Kidney (tissue), 13 donors: ENCODE measurements at regions not wholly inside any gene's neighbourhood (a gene's known extent, or its start where the extent isn't known, plus 50 kb on each side); places are given as distances from the start of the nearest gene placed in this dataset.
"Not testable (repeated sequence)": the region's sequence is repeated elsewhere in the genome, so short reads cannot be mapped to it uniquely, and the experiment has no call there.

Source experiments
- DNase-seq, 5 donors: peaks; one replicate each; pipeline ENCODE4 v3.0.0-alpha.2; 2013 to 2020
- FAIRE-seq: peaks from 2 replicates; lab custom pipeline; 2012; peaks lifted over from hg19 to GRCh38; lab: Jason Lieb, UNC
- H3K27ac ChIP-seq, 2 donors: one replicate each; pipeline ENCODE4 v1.7.0; 2013; ENCODE audit warnings: low read depth in 2 of 2, low read length in 2 of 2, inconsistent platforms in 1 of 2
- H3K27me3 ChIP-seq: one replicate; pipeline ENCODE4 v1.7.1; 2013; ENCODE audit warnings: low read length, inconsistent platforms; ENCODE audit not compliant: control insufficient read depth, insufficient read depth
- H3K36me3 ChIP-seq, 3 donors: one replicate each; pipeline versions ENCODE4 v1.7.0 to v1.7.1; 2013; ENCODE audit warnings: low read length in 3 of 3, control low read depth in 1 of 3, inconsistent platforms in 1 of 3; ENCODE audit not compliant: insufficient read depth in 3 of 3, control insufficient read depth in 2 of 3
- H3K4me1 ChIP-seq, 3 donors: one replicate each; pipeline versions ENCODE4 v1.7.0 to v1.7.1; 2013; ENCODE audit warnings: low read length in 3 of 3, inconsistent platforms in 1 of 3, low read depth in 1 of 3; ENCODE audit not compliant: control insufficient read depth in 2 of 3, insufficient read depth in 2 of 3
- H3K4me3 ChIP-seq, 3 donors: one replicate each; pipeline versions ENCODE4 v1.7.0 to v1.8.1; 2013; ENCODE audit warnings: low read length in 3 of 3, control low read depth in 1 of 3, inconsistent platforms in 1 of 3
- H3K9ac ChIP-seq, 3 donors: one replicate each; pipeline versions ENCODE4 v1.7.0 to v1.7.1; 2013; ENCODE audit warnings: low read length in 3 of 3, control low read depth in 1 of 3, inconsistent platforms in 1 of 3
- H3K9me3 ChIP-seq, 3 donors: one replicate each; pipeline versions ENCODE4 v1.7.0 to v1.7.1; 2013; ENCODE audit warnings: low read length in 3 of 3, control low read depth in 1 of 3, inconsistent platforms in 1 of 3; ENCODE audit not compliant: control insufficient read depth in 2 of 3, insufficient read depth in 1 of 3
- intact Hi-C: fragments of 100-400 bp; cut with DNase I; formaldehyde crosslinking; loops from one replicate; pipeline ENCODE4 v1.11.1; 2022
- TF ChIP-seq, protein P1 (sequence below): IDR thresholded peaks from 3 replicates; pipeline ENCODE4 v1.5.1; 2012; ENCODE audit warnings: mild to moderate bottlenecking, moderate library complexity, borderline replicate concordance; ENCODE audit not compliant: insufficient read depth; ENCODE audit errors: extremely low read depth
- donor health status: control.
- donor health status: control.
- donor health status: control.
- donor health status: control.
- donor health status: control.
- donor health status: DM: yes; HTN: yes; CAD: no.
- donor health status: Normal renal cell carcinoma (clear cell type).

GRCh38 chr16:77511053-77511452, 76.2 kb upstream of the ADAMTS18 start:
- Histone ChIP-seq H3K9me3 (no peaks in the 10 kb centered on the region), H3K36me3 (no peaks in the 10 kb centered on the region), H3K27ac (no peak overlapping the region), H3K9ac (no peak overlapping the region), H3K4me1 (no peaks in the 10 kb centered on the region), H3K27me3 (no peaks in the 10 kb centered on the region), H3K4me3 (no peak overlapping the region)
- intact Hi-C loops: no loop called here
- FAIRE-seq (no peak), DNase-seq (no peak)
- TF ChIP-seq, protein P1, sequence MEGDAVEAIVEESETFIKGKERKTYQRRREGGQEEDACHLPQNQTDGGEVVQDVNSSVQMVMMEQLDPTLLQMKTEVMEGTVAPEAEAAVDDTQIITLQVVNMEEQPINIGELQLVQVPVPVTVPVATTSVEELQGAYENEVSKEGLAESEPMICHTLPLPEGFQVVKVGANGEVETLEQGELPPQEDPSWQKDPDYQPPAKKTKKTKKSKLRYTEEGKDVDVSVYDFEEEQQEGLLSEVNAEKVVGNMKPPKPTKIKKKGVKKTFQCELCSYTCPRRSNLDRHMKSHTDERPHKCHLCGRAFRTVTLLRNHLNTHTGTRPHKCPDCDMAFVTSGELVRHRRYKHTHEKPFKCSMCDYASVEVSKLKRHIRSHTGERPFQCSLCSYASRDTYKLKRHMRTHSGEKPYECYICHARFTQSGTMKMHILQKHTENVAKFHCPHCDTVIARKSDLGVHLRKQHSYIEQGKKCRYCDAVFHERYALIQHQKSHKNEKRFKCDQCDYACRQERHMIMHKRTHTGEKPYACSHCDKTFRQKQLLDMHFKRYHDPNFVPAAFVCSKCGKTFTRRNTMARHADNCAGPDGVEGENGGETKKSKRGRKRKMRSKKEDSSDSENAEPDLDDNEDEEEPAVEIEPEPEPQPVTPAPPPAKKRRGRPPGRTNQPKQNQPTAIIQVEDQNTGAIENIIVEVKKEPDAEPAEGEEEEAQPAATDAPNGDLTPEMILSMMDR: no peak

- Histone ChIP-seq H3K9ac (no peak overlapping the region), H3K36me3 (no peaks in the 10 kb centered on the region), H3K27me3 (no peaks in the 10 kb centered on the region), H3K27ac (no peak overlapping the region), H3K4me3 (no peak overlapping the region), H3K4me1 (no peaks in the 10 kb centered on the region), H3K9me3 (no peaks in the 10 kb centered on the region)
- no peak for FAIRE-seq
- intact Hi-C loops: no loop called here
- TF ChIP-seq, protein P1: no peak
- no peak for DNase-seq
These were observed 79.8 kb upstream of the ADAMTS18 start for GRCh38 chr16:77514500-77515220.

DNA sequence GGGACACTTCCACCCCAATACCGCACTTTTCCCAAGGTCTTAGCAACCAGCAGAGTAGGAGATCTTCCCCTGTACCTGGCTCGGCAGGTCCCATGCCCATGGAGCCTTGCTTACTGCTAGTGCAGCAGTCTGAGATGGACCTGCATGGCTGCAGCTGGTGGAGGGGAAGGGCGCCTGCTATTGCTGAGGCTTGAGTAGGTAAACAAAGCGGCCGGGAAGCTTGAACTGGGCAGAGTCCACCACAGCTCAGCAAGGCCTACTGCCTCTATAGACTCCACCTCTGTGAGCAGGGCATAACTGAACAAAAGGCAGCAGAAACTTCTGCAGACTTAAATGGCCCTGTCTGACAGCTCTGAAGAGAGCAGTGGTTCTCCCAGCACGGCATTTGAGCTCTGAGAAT, 90.4 kb upstream of the ADAMTS18 start:
- intact Hi-C loops, H3K4me3 ChIP-seq, FAIRE-seq, H3K9me3 ChIP-seq, H3K27ac ChIP-seq, H3K27me3 ChIP-seq, H3K9ac ChIP-seq, H3K36me3 ChIP-seq, H3K4me1 ChIP-seq, DNase-seq: not testable (repeated sequence)

DNA sequence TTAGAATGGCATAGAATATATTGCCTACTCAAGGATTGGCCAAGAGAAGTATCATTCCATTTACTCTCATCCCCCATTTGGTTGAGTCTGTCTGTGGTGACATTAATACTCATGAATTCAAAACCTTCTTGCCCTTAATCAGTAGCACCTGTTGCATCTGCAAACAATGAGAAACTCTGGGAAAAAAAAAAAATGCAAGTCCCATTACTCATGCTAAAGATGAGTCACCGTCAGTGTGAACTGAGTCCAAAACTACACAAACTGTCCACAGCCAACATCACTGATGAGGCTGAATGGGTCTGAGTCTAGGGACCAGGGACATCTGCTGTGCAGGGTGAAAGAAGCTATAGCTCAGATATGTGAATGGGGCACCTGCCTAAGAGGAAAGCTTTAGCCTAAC, 96.9 kb upstream of the ADAMTS18 start:
- intact Hi-C loops: no loop called here
- H3K9ac ChIP-seq: no peak overlapping the region
- no peaks in the 10 kb centered on the region for H3K27me3 ChIP-seq
- no peak for FAIRE-seq
- H3K4me3 ChIP-seq: no peak overlapping the region
- H3K4me1 ChIP-seq: no peaks in the 10 kb centered on the region
- no peaks in the 10 kb centered on the region for H3K36me3 ChIP-seq
- TF ChIP-seq, protein P1: no peak
- no peak for DNase-seq
- no peak overlapping the region for H3K27ac ChIP-seq
- no peaks in the 10 kb centered on the region for H3K9me3 ChIP-seq
